CD4-positive, alpha-beta T cell (primary cell): ENCODE measurements at regions not wholly inside any gene's neighbourhood (a gene's known extent, or its start where the extent isn't known, plus 50 kb on each side); places are given as distances from the start of the nearest gene placed in this dataset.

Experiments
- ATAC-seq: fragments of 200-7000 bp; cut with Tn5 transposase; one replicate; pipeline ENCODE4 v1.10.0; 2022; ENCODE audit warnings: mild to moderate bottlenecking; ENCODE audit not compliant: poor library complexity
- CTCF ChIA-PET: fragments of 350-600 bp; sonication (Branson Sonifier 250); formaldehyde crosslinking; loops from one replicate; lab custom pipeline; 2021; ENCODE audit warnings: antibody characterized with exemption, inconsistent platforms; lab: Charles Lee
- POLR2A ChIA-PET: fragments of 350-600 bp; sonication (Branson Sonifier 250); formaldehyde crosslinking; loops from one replicate; lab custom pipeline; 2021; ENCODE audit warnings: antibody characterized with exemption, inconsistent platforms; lab: Charles Lee
- DNase-seq, 14 experiments: peaks; one replicate each; pipeline ENCODE4 v3.0.0-alpha.2; 2013 to 2020; ENCODE audit warnings: mixed read lengths in 2 of 14
- H3K27ac ChIP-seq, 2 donors: one replicate each; pipeline versions ENCODE4 v1.5.1 to v1.7.0; 2013; ENCODE audit warnings: low read length in 2 of 2, low read depth in 1 of 2, mild to moderate bottlenecking in 1 of 2
- H3K27me3 ChIP-seq, 2 experiments: 1 replicate in 1 of 2; 2 replicates in 1 of 2; pipeline versions ENCODE4 v1.6.1 to v1.7.0; 2013; ENCODE audit warnings: low read length in 2 of 2, control low read depth in 1 of 2, mild to moderate bottlenecking in 1 of 2, moderate library complexity in 1 of 2; ENCODE audit not compliant: insufficient read depth in 2 of 2, control insufficient read depth in 1 of 2
- H3K36me3 ChIP-seq: one replicate; pipeline ENCODE4 v1.6.1; 2013; ENCODE audit warnings: low read length, control low read depth; ENCODE audit not compliant: insufficient read depth
- H3K4me1 ChIP-seq: one replicate; pipeline ENCODE4 v1.6.1; 2013; ENCODE audit warnings: low read length, control low read depth; ENCODE audit not compliant: insufficient read depth
- H3K4me3 ChIP-seq: one replicate; pipeline ENCODE4 v1.5.1; 2013; ENCODE audit warnings: mild to moderate bottlenecking, low read length, moderate library complexity
- H3K9me3 ChIP-seq, 2 experiments: 1 replicate in 1 of 2; 2 replicates in 1 of 2; pipeline versions ENCODE4 v1.6.1 to v1.7.0; 2013; ENCODE audit warnings: low read length in 2 of 2, mild to moderate bottlenecking in 2 of 2, control low read depth in 1 of 2, moderate library complexity in 1 of 2; ENCODE audit not compliant: control insufficient read depth in 1 of 2, insufficient read depth in 1 of 2
- H3K27ac Mint-ChIP-seq: one replicate; pipeline ENCODE4 v1.8.0; 2020; ENCODE audit warnings: mixed read lengths
- H3K27me3 Mint-ChIP-seq: one replicate; pipeline ENCODE4 v1.8.0; 2021; ENCODE audit warnings: mixed read lengths
- H3K36me3 Mint-ChIP-seq: one replicate; pipeline ENCODE4 v1.8.0; 2021; ENCODE audit warnings: low read depth, mixed read lengths
- H3K4me1 Mint-ChIP-seq: one replicate; pipeline ENCODE4 v1.8.0; 2021; ENCODE audit warnings: low read depth, mixed read lengths
- H3K4me3 Mint-ChIP-seq: one replicate; pipeline ENCODE4 v1.8.0; 2020; ENCODE audit warnings: mild to moderate bottlenecking, mixed read lengths
- H3K9me3 Mint-ChIP-seq: one replicate; pipeline ENCODE4 v1.8.0; 2020; ENCODE audit warnings: mixed read lengths
- intact Hi-C, 2 experiments: fragments of 100-400 bp; cut with DNase I in 1 of 2; cut with micrococcal nuclease in 1 of 2; formaldehyde crosslinking; loops; one replicate each; pipeline versions ENCODE4 v1.15.1 to v1.9.0; 2023 to 2025; cut with DNase I, micrococcal nuclease
- TF ChIP-seq, protein P1 (sequence below): fragments of 200-600 bp; IDR thresholded peaks from one replicate; pipeline ENCODE4 v1.8.0; 2022; ENCODE audit warnings: antibody characterized with exemption, mild to moderate bottlenecking

DNA sequence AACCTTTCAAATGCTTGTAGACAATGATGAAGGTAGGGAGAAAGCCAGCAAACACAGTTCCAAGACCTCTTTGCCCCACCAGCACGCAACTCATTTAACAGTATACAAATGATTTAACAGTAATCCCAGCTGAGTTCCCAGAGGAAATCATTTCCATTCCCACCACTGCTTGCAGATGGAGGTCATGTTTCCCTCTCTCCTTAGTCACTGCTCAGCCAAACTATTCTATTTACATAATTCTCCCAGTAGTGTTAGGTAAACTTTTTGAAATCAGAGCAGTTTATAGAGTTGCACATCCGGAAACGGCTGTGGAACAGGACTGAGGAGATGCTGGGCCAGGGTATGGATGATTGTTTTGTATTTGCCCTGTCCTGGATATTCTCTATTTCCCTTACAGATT is 328.5 kb downstream of the FIGN start:
- Histone ChIP-seq H3K9me3 (no peaks in the 10 kb centered on the region), H3K36me3 (no peaks in the 10 kb centered on the region), H3K4me1 (no peaks in the 10 kb centered on the region), H3K27me3 (no peaks in the 10 kb centered on the region), H3K27ac (no peak overlapping the region), H3K4me3 (no peak overlapping the region)
- intact Hi-C loops, result no loop called here
- CTCF ChIA-PET, result no interaction called here
- TF ChIP-seq, protein P1, sequence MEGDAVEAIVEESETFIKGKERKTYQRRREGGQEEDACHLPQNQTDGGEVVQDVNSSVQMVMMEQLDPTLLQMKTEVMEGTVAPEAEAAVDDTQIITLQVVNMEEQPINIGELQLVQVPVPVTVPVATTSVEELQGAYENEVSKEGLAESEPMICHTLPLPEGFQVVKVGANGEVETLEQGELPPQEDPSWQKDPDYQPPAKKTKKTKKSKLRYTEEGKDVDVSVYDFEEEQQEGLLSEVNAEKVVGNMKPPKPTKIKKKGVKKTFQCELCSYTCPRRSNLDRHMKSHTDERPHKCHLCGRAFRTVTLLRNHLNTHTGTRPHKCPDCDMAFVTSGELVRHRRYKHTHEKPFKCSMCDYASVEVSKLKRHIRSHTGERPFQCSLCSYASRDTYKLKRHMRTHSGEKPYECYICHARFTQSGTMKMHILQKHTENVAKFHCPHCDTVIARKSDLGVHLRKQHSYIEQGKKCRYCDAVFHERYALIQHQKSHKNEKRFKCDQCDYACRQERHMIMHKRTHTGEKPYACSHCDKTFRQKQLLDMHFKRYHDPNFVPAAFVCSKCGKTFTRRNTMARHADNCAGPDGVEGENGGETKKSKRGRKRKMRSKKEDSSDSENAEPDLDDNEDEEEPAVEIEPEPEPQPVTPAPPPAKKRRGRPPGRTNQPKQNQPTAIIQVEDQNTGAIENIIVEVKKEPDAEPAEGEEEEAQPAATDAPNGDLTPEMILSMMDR, result no peak
- H3K9me3 Mint-ChIP-seq, result peaks cover 3% of the 10 kb centered on the region
- DNase-seq, result no peak
- H3K4me1 Mint-ChIP-seq, result no peaks in the 10 kb centered on the region
- H3K4me3 Mint-ChIP-seq, result no peak overlapping the region
- no peaks in the 10 kb centered on the region for H3K36me3 Mint-ChIP-seq
- H3K27ac Mint-ChIP-seq, result no peak overlapping the region
- no peak for ATAC-seq
- no peaks in the 10 kb centered on the region for H3K27me3 Mint-ChIP-seq
- POLR2A ChIA-PET, result no interaction called here

DNA sequence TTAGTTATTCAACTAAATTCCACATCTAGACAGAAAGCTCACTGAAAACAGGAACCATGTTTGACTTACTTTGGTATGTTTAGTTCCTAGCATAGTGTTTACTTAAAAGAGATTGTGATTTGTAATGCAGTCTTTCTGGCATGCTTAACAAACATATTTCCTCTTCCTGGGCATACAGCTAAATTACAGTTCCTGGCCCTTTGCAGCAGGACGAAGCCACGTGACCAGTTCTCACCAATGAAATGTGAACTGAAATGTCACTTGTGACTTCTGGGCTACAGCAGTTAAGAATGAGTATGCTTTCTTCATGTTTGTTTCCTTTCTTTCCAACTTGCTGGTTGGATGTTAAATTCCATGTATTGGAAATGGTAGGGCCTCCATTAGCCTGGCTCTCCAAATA is 330.5 kb downstream of the FIGN start:
- no peaks in the 10 kb centered on the region for H3K4me1 ChIP-seq
- no peaks in the 10 kb centered on the region for H3K4me1 Mint-ChIP-seq
- no peak overlapping the region for H3K4me3 Mint-ChIP-seq
- no peak overlapping the region for H3K27ac Mint-ChIP-seq
- H3K9me3 Mint-ChIP-seq, result peaks cover 2% of the 10 kb centered on the region
- no peaks in the 10 kb centered on the region for H3K36me3 ChIP-seq
- H3K9me3 ChIP-seq, result no peaks in the 10 kb centered on the region
- CTCF ChIA-PET, result no interaction called here
- no peaks in the 10 kb centered on the region for H3K27me3 ChIP-seq
- H3K4me3 ChIP-seq, result no peak overlapping the region
- no peak overlapping the region for H3K27ac ChIP-seq
- ATAC-seq, result no peak
- POLR2A ChIA-PET, result no interaction called here
- H3K36me3 Mint-ChIP-seq, result no peaks in the 10 kb centered on the region
- TF ChIP-seq, protein P1, result no peak
- intact Hi-C loops, result no loop called here
- no peak for DNase-seq
- no peaks in the 10 kb centered on the region for H3K27me3 Mint-ChIP-seq

DNA sequence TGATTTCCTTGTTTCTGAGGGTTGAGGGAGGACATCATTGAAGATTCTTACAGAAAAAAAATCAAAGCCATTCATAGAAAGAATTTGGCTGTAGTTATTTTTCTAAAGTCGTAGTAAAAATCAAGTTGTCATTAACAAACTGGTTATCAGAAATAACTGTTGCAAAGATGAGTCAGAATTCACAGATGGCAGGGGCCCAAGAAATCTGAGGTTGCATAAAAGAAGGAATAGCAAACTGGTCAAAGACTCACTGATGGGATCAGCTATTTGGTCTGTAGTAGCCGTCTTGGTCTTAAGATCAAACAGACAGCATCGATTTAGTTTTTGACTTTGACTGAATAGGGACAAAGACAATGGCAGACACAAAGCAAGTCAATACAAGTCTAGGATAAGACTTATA is 334.3 kb downstream of the FIGN start:
- intact Hi-C loops, result no loop called here
- Mint-ChIP-seq H3K4me3 (no peak overlapping the region), H3K36me3 (no peaks in the 10 kb centered on the region), H3K27ac (no peak overlapping the region), H3K27me3 (no peaks in the 10 kb centered on the region), H3K4me1 (no peaks in the 10 kb centered on the region), H3K9me3 (peaks cover 3% of the 10 kb centered on the region)
- TF ChIP-seq, protein P1, result no peak
- no peaks in the 10 kb centered on the region for H3K36me3 ChIP-seq
- ATAC-seq (no peak), DNase-seq (no peak)
- no peak overlapping the region for H3K4me3 ChIP-seq
- ChIA-PET CTCF (no interaction called here), POLR2A (no interaction called here)
- H3K27me3 ChIP-seq, result no peaks in the 10 kb centered on the region
- H3K9me3 ChIP-seq, result no peaks in the 10 kb centered on the region
- no peaks in the 10 kb centered on the region for H3K4me1 ChIP-seq
- no peak overlapping the region for H3K27ac ChIP-seq
